ENCODE measurements at regions not wholly inside any gene's neighbourhood (a gene's known extent, or its start where the extent isn't known, plus 50 kb on each side); places are given as distances from the start of the nearest gene placed in this dataset.

GRCh38 chr5:63495225-63495624, 467.0 kb downstream of the HTR1A start:
- Histone ChIP-seq H3K9me3 (ENCODE audit: control insufficient read depth, low read length) (no peaks in the 10 kb centered on the region), H2AFZ (no peak overlapping the region), H3K4me1 (no peaks in the 10 kb centered on the region), H3K4me2 (ENCODE audit: low read length) (no peak overlapping the region), H3K27me3 (ENCODE audit: control insufficient read depth, insufficient read depth, low read length) (no peaks in the 10 kb centered on the region), H3K4me3 (ENCODE audit: low read depth, low read length) (no peak overlapping the region), H3K36me3 (ENCODE audit: control insufficient read depth, insufficient read depth, low read length) (no peaks in the 10 kb centered on the region), H3K27ac (no peak overlapping the region), H3K79me2 (no peaks in the 10 kb centered on the region), H3K9ac (no peak overlapping the region)
- no peak for TF ChIP-seq CTCF (IDR thresholded peaks at IDR 0.05)

- no peaks in the 10 kb centered on the region for H3K79me2 ChIP-seq
- no peak overlapping the region for H3K9ac ChIP-seq
- no peak overlapping the region for H3K4me3 ChIP-seq (ENCODE audit: low read depth, low read length)
- H3K4me1 ChIP-seq, result no peaks in the 10 kb centered on the region
- H3K9me3 ChIP-seq (ENCODE audit: control insufficient read depth, low read length), result no peaks in the 10 kb centered on the region
- TF ChIP-seq CTCF (IDR thresholded peaks at IDR 0.05), result no peak
- no peak overlapping the region for H2AFZ ChIP-seq
- no peaks in the 10 kb centered on the region for H3K27me3 ChIP-seq (ENCODE audit: control insufficient read depth, insufficient read depth, low read length)
- no peaks in the 10 kb centered on the region for H3K36me3 ChIP-seq (ENCODE audit: control insufficient read depth, insufficient read depth, low read length)
- H3K4me2 ChIP-seq (ENCODE audit: low read length), result no peak overlapping the region
- H3K27ac ChIP-seq, result no peak overlapping the region
Observed at GRCh38 chr5:63483338-63483737, 478.9 kb downstream of the HTR1A start.

- no peak for TF ChIP-seq CTCF (IDR thresholded peaks at IDR 0.05)
- H3K4me2 ChIP-seq (ENCODE audit: low read length), result no peak overlapping the region
- no peaks in the 10 kb centered on the region for H3K27me3 ChIP-seq (ENCODE audit: control insufficient read depth, insufficient read depth, low read length)
- H3K36me3 ChIP-seq (ENCODE audit: control insufficient read depth, insufficient read depth, low read length), result no peaks in the 10 kb centered on the region
- H3K27ac ChIP-seq, result no peak overlapping the region
- H3K4me3 ChIP-seq (ENCODE audit: low read depth, low read length), result no peak overlapping the region
- no peak overlapping the region for H2AFZ ChIP-seq
- no peaks in the 10 kb centered on the region for H3K4me1 ChIP-seq
- H3K9ac ChIP-seq, result no peak overlapping the region
- H3K79me2 ChIP-seq, result no peaks in the 10 kb centered on the region
- H3K9me3 ChIP-seq (ENCODE audit: control insufficient read depth, low read length), result no peaks in the 10 kb centered on the region
Observed at GRCh38 chr5:63473335-63473967, 488.8 kb downstream of the HTR1A start.

- H3K36me3 ChIP-seq (ENCODE audit: control insufficient read depth, insufficient read depth, low read length), result no peaks in the 10 kb centered on the region
- no peaks in the 10 kb centered on the region for H3K9me3 ChIP-seq (ENCODE audit: control insufficient read depth, low read length)
- no peaks in the 10 kb centered on the region for H3K79me2 ChIP-seq
- H3K9ac ChIP-seq, result no peak overlapping the region
- no peak overlapping the region for H3K4me3 ChIP-seq (ENCODE audit: low read depth, low read length)
- TF ChIP-seq CTCF (IDR thresholded peaks at IDR 0.05), result no peak
- no peaks in the 10 kb centered on the region for H3K4me1 ChIP-seq
- no peak overlapping the region for H3K27ac ChIP-seq
- no peaks in the 10 kb centered on the region for H3K27me3 ChIP-seq (ENCODE audit: control insufficient read depth, insufficient read depth, low read length)
- H3K4me2 ChIP-seq (ENCODE audit: low read length), result no peak overlapping the region
- H2AFZ ChIP-seq, result no peak overlapping the region
Observed at GRCh38 chr5:63456279-63456678, 506.0 kb downstream of the HTR1A start.

- H3K79me2 ChIP-seq, result no peaks in the 10 kb centered on the region
- H3K9ac ChIP-seq, result no peak overlapping the region
- no peaks in the 10 kb centered on the region for H3K4me1 ChIP-seq
- H3K36me3 ChIP-seq (ENCODE audit: control insufficient read depth, insufficient read depth, low read length), result no peaks in the 10 kb centered on the region
- no peaks in the 10 kb centered on the region for H3K27me3 ChIP-seq (ENCODE audit: control insufficient read depth, insufficient read depth, low read length)
- H3K9me3 ChIP-seq (ENCODE audit: control insufficient read depth, low read length), result no peaks in the 10 kb centered on the region
- H3K4me3 ChIP-seq (ENCODE audit: low read depth, low read length), result no peak overlapping the region
- H3K27ac ChIP-seq, result no peak overlapping the region
- no peak for TF ChIP-seq CTCF (IDR thresholded peaks at IDR 0.05)
- H3K4me2 ChIP-seq (ENCODE audit: low read length), result no peak overlapping the region
- no peak overlapping the region for H2AFZ ChIP-seq
Observed at GRCh38 chr5:63451188-63451587, 511.1 kb downstream of the HTR1A start.

All from parathyroid adenoma (tissue), 2 donors.